GM12878 (cell line): ENCODE measurements at regions not wholly inside any gene's neighbourhood (a gene's known extent, or its start where the extent isn't known, plus 50 kb on each side); places are given as distances from the start of the nearest gene placed in this dataset.
A peak's percentile ranks its signal among the peaks of the same experiment; 100 is the strongest.

Experiments
- ATF7 ChIP-seq: fragments of 450-650 bp; IDR thresholded peaks from 2 replicates; pipeline ENCODE4 v1.6.1; 2016; ENCODE audit warnings: low read depth, mild to moderate bottlenecking
- BACH1 ChIP-seq: fragments of 450-650 bp; IDR thresholded peaks from 2 replicates; pipeline ENCODE4 v1.6.1; 2017; ENCODE audit warnings: mild to moderate bottlenecking, borderline replicate concordance
- BHLHE40 ChIP-seq, 2 experiments: fragments of 450-650 bp in 1 of 2; IDR thresholded peaks; 2 replicates each; pipeline ENCODE4 v1.6.1; 2011 to 2017; ENCODE audit warnings: low read depth in 2 of 2, borderline replicate concordance in 1 of 2, improper control_type of control experiment in 1 of 2, low read length in 1 of 2, mild to moderate bottlenecking in 1 of 2
- CBX3 ChIP-seq: fragments of 200-600 bp; sonication (generic); IDR thresholded peaks from 2 replicates; pipeline ENCODE4 v1.6.1; 2016; ENCODE audit warnings: low read depth, borderline replicate concordance
- CHD4 ChIP-seq: fragments of 200-600 bp; sonication (generic); IDR thresholded peaks from 2 replicates; pipeline ENCODE4 v1.6.1; 2016; ENCODE audit warnings: mild to moderate bottlenecking
- DPF2 ChIP-seq: fragments of 450-650 bp; IDR thresholded peaks from 2 replicates; pipeline ENCODE4 v1.6.1; 2017; ENCODE audit warnings: mild to moderate bottlenecking
- IKZF1 ChIP-seq: fragments of 450-650 bp; conservative IDR thresholded peaks from 2 replicates; pipeline ENCODE4 v1.6.1; 2017; ENCODE audit warnings: antibody characterized with exemption, mild to moderate bottlenecking
- IKZF2 ChIP-seq, 2 experiments: fragments of 450-650 bp; IDR thresholded peaks; 2 replicates each; pipeline ENCODE4 v1.6.1; 2017; ENCODE audit warnings: mild to moderate bottlenecking in 2 of 2, moderate library complexity in 2 of 2
- KDM1A ChIP-seq: fragments of 200-600 bp; sonication (generic); IDR thresholded peaks from 2 replicates; pipeline ENCODE4 v1.6.1; 2016; ENCODE audit warnings: borderline replicate concordance
- MYC ChIP-seq: IDR thresholded peaks from 2 replicates; pipeline ENCODE4 v1.6.1; 2011; ENCODE audit warnings: mild to moderate bottlenecking, low read length, moderate library complexity, inconsistent platforms; ENCODE audit not compliant: insufficient read depth, insufficient replicate concordance, insufficient read length, severe bottlenecking
- NBN ChIP-seq: fragments of 450-650 bp; IDR thresholded peaks from 2 replicates; pipeline ENCODE4 v1.6.1; 2016
- NFYA ChIP-seq: IDR thresholded peaks from 2 replicates; pipeline ENCODE4 v1.6.1; 2011; ENCODE audit warnings: low read depth, mild to moderate bottlenecking, low read length, improper control_type of control experiment, borderline replicate concordance
- PML ChIP-seq: IDR thresholded peaks from 2 replicates; pipeline ENCODE4 v1.6.1; 2012; ENCODE audit warnings: low read length, inconsistent platforms
- POU2F2 ChIP-seq: IDR thresholded peaks from 3 replicates; pipeline ENCODE4 v1.6.1; 2011; ENCODE audit warnings: low read depth, mild to moderate bottlenecking, low read length, borderline replicate concordance
- TCF7 ChIP-seq: IDR thresholded peaks from 2 replicates; pipeline ENCODE4 v1.6.1; 2014; ENCODE audit warnings: antibody characterized with exemption, borderline replicate concordance
- YBX1 ChIP-seq: fragments of 450-650 bp; IDR thresholded peaks from 2 replicates; pipeline ENCODE4 v1.6.1; 2016; ENCODE audit warnings: antibody characterized with exemption
- ZSCAN29 ChIP-seq: fragments of 450-650 bp; IDR thresholded peaks from 2 replicates; pipeline ENCODE4 v1.6.1; 2017; ENCODE audit warnings: mild to moderate bottlenecking, moderate library complexity
- TF ChIP-seq, protein P1 (sequence below): IDR thresholded peaks from 2 replicates; pipeline ENCODE4 v1.6.1; 2012; ENCODE audit warnings: low read depth, low read length, improper control_type of control experiment
- TF ChIP-seq, protein P2 (sequence below): fragments of 450-650 bp; IDR thresholded peaks from 2 replicates; pipeline ENCODE4 v1.6.1; 2017; ENCODE audit warnings: low read depth, mild to moderate bottlenecking, moderate library complexity
- TF ChIP-seq, protein P3 (sequence below): fragments of 450-650 bp; IDR thresholded peaks from 2 replicates; pipeline ENCODE4 v1.6.1; 2016; ENCODE audit warnings: mild to moderate bottlenecking, moderate library complexity, borderline replicate concordance
- TF ChIP-seq, protein P4 (sequence below): fragments of 450-650 bp; IDR thresholded peaks from 2 replicates; pipeline ENCODE4 v1.6.1; 2018; ENCODE audit warnings: borderline replicate concordance, mild to moderate bottlenecking; ENCODE audit not compliant: partially characterized antibody

DNA sequence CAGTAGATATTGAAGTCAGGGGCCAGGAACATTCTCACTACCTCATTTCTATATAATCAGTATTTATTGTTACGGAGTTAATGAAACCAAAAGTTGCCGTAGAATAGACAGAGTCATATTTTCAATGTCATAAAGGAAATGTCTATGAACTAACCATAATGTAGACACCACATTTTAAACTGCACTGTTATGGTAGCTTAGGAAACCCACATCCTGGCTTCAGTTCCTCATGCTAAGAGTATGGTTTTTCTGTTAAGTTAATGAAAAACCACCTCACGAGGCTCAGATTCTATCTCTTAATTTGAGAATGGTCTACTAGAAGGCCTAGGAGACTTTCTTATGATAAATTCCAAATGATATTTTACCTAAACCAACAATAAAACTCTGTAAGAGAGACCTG lies 166.5 kb downstream of the TMEM26 start (continued):
- TF ChIP-seq ATF7 (peak; percentile 93), MYC (no peak), NFYA (no peak), ZSCAN29 (no peak), PML (peak; percentile 70; the same call in 1 of the 2 replicates), BACH1 (peak; percentile 94; the same call in 1 of the 2 replicates), YBX1 (no peak), NBN (peak; percentile 71), CBX3 (no peak), IKZF2 (IDR thresholded peaks at IDR 0.05) (peak; percentile 85 to 91), CHD4 (no peak), IKZF1 (peak; percentile 74), TCF7 (0 out of 2 replicates have a peak, but pooled peaks have one; percentile 33), KDM1A (no peak), DPF2 (peak; percentile 98), BHLHE40 (IDR thresholded peaks at IDR 0.05; ENCODE audit: borderline replicate concordance in 1 of 2, low read depth in 2 of 2, low read length in 1 of 2) (peak; percentile 88 to 90), POU2F2 (peak; percentile 72; the same call in 1 of the 3 replicates)
- TF ChIP-seq, protein P1, sequence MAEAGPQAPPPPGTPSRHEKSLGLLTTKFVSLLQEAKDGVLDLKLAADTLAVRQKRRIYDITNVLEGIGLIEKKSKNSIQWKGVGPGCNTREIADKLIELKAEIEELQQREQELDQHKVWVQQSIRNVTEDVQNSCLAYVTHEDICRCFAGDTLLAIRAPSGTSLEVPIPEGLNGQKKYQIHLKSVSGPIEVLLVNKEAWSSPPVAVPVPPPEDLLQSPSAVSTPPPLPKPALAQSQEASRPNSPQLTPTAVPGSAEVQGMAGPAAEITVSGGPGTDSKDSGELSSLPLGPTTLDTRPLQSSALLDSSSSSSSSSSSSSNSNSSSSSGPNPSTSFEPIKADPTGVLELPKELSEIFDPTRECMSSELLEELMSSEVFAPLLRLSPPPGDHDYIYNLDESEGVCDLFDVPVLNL, result no peak
- TF ChIP-seq, protein P2, sequence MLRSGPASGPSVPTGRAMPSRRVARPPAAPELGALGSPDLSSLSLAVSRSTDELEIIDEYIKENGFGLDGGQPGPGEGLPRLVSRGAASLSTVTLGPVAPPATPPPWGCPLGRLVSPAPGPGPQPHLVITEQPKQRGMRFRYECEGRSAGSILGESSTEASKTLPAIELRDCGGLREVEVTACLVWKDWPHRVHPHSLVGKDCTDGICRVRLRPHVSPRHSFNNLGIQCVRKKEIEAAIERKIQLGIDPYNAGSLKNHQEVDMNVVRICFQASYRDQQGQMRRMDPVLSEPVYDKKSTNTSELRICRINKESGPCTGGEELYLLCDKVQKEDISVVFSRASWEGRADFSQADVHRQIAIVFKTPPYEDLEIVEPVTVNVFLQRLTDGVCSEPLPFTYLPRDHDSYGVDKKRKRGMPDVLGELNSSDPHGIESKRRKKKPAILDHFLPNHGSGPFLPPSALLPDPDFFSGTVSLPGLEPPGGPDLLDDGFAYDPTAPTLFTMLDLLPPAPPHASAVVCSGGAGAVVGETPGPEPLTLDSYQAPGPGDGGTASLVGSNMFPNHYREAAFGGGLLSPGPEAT, result peak; percentile 92
- TF ChIP-seq, protein P3, sequence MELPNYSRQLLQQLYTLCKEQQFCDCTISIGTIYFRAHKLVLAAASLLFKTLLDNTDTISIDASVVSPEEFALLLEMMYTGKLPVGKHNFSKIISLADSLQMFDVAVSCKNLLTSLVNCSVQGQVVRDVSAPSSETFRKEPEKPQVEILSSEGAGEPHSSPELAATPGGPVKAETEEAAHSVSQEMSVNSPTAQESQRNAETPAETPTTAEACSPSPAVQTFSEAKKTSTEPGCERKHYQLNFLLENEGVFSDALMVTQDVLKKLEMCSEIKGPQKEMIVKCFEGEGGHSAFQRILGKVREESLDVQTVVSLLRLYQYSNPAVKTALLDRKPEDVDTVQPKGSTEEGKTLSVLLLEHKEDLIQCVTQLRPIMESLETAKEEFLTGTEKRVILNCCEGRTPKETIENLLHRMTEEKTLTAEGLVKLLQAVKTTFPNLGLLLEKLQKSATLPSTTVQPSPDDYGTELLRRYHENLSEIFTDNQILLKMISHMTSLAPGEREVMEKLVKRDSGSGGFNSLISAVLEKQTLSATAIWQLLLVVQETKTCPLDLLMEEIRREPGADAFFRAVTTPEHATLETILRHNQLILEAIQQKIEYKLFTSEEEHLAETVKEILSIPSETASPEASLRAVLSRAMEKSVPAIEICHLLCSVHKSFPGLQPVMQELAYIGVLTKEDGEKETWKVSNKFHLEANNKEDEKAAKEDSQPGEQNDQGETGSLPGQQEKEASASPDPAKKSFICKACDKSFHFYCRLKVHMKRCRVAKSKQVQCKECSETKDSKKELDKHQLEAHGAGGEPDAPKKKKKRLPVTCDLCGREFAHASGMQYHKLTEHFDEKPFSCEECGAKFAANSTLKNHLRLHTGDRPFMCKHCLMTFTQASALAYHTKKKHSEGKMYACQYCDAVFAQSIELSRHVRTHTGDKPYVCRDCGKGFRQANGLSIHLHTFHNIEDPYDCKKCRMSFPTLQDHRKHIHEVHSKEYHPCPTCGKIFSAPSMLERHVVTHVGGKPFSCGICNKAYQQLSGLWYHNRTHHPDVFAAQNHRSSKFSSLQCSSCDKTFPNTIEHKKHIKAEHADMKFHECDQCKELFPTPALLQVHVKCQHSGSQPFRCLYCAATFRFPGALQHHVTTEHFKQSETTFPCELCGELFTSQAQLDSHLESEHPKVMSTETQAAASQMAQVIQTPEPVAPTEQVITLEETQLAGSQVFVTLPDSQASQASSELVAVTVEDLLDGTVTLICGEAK, result peak; percentile 45; the same call in 1 of the 2 replicates
- TF ChIP-seq, protein P4, sequence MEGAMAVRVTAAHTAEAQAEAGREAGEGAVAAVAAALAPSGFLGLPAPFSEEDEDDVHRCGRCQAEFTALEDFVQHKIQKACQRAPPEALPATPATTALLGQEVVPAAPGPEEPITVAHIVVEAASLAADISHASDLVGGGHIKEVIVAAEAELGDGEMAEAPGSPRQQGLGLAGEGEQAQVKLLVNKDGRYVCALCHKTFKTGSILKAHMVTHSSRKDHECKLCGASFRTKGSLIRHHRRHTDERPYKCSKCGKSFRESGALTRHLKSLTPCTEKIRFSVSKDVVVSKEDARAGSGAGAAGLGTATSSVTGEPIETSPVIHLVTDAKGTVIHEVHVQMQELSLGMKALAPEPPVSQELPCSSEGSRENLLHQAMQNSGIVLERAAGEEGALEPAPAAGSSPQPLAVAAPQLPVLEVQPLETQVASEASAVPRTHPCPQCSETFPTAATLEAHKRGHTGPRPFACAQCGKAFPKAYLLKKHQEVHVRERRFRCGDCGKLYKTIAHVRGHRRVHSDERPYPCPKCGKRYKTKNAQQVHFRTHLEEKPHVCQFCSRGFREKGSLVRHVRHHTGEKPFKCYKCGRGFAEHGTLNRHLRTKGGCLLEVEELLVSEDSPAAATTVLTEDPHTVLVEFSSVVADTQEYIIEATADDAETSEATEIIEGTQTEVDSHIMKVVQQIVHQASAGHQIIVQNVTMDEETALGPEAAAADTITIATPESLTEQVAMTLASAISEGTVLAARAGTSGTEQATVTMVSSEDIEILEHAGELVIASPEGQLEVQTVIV, result no peak
- TF ChIP-seq, all 136 proteins: peak for 50
